GM21360 (cell line): ENCODE measurements at regions not wholly inside any gene's neighbourhood (a gene's known extent, or its start where the extent isn't known, plus 50 kb on each side); places are given as distances from the start of the nearest gene placed in this dataset.
"Not testable (repeated sequence)": the region's sequence is repeated elsewhere in the genome, so short reads cannot be mapped to it uniquely, and the experiment has no call there.

Experiments
- ATAC-seq: cut with Tn5 transposase; IDR thresholded peaks from one replicate; pipeline ENCODE4 v1.9.1; 2021; ENCODE audit warnings: mild to moderate bottlenecking, moderate library complexity; ENCODE audit not compliant: unreplicated experiment

DNA sequence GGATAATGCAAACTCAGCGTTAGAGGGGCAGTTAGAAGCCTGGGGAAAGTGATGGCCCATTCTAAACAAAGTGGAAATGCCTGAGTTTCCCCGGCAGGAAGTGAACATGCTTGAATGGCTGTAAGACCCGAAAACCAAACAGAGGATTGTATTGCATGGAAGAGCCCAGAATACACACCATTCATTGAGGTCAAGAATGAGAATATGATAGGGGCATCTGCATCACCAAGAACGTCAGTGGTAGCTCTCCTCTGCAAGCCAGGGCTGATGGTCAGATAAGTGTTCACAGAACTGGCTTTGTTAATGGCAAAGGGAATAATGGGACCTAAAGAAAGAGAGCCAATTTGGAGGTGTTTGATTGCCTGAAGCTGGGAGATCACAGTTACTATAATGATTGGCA is 663.4 kb downstream of the KHDRBS2 start:
- no peak for ATAC-seq

DNA sequence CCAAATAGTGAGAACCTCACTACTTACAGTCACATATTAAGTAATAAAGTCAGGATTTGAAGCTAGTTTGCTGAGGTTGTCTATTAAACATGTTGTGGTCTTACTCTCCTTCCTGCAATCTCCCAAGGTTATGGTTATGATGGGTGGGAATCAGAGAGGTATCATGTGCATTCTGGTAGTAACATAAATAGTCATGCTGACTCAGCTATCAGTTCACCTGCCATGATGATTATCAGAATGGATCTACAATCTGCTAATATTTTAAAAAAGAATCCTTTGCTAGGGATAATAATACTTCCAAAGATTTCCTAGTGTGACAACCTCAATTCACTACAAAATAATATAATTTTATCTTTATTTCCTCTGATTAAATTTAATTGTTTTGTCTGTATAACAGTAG is 671.9 kb downstream of the KHDRBS2 start:
- ATAC-seq = no peak

DNA sequence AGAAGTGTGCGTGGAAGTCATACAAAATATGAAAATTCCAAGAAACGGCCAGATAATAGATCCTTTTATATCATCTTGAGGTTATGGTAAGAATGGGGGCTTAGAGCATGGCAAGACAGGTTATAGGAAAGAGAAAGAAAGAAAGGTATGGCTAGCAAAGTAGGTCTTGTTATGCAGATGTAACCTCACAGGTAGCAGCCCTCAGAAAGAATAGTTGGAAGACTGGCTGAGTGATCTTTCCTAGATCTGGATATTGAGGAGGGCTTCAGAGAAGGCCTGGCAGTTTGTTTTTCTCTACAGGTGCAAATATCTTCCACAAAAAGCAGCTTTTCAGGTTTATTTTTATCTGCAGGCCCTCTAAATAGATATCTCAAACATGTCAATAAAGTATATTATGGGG is 679.5 kb downstream of the KHDRBS2 start:
- ATAC-seq = no peak

DNA sequence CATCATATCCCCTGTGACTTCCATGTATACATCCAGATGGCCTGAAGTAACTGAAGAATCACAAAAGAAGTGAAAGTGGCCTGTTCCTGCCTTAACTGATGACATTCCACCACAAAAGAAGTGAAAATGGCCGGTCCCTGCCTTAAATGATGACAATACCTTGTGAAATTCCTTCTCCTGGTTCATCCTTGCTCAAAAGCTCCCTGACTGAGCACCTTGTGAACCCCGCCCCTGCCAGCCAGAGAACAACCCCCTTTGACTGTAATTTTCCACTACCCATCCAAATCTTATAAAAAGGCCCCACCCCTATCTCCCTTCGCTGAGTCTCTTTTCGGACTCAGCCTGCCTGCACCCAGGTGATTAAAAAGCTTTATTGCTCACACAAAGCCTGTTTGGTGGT is 680.2 kb downstream of the KHDRBS2 start:
- not testable (repeated sequence) for ATAC-seq

DNA sequence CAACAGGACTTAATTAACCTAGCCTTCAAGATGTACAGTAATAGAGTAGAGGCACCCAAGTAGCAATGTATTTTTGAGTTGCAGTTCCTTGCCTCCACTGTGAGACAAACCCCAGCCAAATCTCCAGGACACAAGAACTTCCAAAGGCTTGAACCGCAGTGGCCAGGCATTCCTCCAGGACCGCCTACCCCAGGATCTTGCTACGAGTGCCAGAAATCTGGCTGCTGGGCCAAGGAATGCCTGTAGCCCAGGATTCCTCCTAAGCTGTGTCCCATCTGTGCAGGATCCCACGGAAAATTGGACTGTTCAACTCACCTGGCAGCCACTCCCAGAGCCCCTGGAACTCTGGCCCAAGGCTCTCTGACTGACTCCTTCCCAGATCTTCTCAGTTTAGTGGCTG is 683.9 kb downstream of the KHDRBS2 start:
- not testable (repeated sequence) for ATAC-seq

DNA sequence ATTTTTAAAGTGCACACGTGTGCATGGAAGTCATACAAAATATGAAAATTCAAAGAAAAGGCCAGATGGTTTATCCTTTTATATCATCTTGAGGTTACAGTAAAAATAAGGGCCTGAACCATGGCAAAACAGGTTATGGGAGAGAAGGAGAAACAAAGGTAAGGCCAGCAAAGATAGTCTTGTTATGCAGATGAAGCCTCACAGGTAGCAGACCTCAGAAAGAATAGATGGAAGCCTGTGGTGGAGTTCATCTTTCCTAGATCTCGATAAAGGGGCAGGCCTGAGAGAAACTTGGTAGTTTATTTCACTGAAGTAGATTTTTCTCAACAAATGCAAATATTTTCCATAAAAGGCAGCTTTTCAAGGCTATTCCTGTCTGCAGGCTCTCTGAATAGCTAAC is 693.8 kb downstream of the KHDRBS2 start:
- no peak for ATAC-seq

DNA sequence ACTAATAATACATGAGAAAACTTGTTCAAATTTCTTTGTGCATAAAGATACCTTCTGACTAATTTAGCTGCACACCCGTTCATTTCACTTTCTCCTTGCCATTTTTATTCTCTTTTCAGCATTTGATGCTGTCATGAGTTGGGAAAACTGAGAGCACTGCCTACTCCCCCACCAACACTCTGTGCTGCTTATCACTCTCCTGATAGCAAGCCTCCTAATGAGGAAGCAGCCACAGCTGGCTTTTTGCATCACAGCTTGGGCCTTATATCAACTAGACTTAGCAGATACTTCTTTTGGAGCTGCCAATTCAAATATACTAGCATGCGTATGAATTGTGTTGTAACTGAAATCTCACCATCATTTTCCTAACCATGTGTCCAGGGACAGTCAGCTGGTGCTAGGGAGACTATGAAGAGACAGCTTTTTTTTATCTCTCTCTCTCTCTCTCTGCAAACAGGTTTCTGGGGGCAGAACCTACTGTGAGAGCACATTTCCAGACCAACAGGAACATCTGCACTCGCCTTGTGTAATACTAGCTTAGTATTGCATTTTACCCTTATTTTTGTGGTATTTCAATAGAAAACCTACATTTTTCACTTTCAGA is 699.0 kb downstream of the KHDRBS2 start:
- ATAC-seq = no peak

DNA sequence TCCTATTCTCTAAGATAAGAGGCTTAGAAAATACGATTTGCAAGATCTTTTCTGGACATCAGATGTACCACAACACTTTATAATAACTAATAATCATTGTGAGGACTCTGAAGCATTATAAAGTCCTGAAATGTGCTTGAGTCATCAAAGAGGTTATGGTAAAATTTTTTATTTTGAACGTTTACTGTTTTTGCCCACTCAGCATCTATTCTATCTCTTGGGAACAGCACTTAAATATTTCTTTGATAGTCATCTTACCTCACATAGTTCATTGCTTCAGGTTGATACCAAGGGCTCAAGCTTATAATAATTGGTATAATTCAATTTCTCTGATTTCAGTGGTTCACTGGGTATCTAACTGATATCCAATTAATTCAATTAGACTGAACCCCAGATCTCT is 700.5 kb downstream of the KHDRBS2 start:
- no peak for ATAC-seq

DNA sequence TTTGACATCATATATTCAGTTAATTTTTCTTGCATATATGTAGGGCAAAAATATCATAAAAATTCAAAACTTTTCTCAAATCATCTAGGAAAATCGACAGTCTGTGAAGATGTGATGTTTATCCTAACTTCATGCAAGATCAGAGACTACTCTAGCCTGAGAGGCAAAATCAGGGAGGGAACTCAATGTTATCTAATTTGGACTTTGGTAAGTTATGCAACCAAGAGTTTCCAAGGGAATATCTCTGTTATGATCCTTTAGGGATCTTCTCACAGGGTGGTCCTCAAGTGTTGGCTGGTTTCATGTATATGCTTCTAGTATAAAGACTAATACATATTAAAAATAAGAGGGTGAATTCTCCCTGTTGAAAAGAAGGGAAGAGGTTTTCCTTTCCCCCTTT is 723.9 kb downstream of the KHDRBS2 start:
- ATAC-seq = no peak

DNA sequence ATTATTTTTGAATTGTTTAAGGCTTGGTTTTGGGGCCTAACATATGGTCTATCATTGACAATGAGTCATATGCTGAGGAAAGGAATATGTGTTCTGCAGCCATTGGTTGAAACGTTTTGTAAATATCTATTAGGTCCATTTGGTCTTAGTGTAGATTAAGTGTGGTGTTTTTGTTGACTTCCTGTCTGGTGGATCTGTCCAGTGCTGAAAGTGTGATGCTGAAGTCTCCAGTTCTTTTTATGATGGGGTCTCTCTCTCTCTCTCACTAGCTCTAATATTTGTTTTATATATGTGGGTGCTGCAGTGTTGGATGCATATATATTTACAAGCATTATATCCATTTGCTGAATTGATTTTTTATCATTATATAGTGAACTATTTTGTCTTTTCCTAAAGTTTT is 727.2 kb downstream of the KHDRBS2 start:
- ATAC-seq = no peak

DNA sequence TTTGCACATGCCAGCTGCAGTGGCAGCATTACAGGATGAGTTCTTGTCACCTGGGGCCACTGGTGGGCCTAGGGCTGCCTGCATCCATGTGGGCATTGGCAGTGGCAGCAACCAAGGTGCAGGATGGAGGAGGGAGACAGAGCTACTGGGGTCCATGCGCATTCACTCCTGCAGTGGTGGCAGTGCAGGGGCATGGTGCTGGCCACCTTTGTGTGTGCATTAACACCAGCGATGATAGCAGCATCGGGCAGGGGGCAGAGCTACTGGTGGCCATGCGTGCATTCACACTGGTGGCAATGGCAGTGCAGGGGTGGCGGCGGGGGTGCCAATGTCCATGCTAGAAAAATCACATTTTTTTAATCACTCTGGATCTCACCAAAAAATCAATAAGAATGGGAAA is 730.0 kb downstream of the KHDRBS2 start:
- no peak for ATAC-seq

DNA sequence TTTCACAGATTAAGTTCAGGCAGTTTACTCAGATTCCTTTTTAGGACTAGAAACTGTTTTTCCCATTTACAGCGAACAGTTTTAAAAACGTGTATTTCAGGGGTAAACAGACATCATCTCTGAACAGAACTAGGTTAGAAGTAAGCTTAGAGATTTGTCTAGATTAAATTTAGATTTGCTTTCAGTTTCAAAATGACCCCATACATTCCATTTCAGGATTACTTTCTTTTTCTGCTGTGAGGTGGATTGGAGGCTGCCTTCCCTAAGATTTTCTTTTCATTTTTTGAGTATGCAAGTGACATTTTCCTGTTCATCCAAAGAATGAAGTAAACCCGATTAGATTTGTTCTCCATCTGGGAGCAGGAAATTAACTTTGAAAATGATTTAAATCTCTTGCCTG is 747.2 kb downstream of the KHDRBS2 start:
- peak; percentile 87 for ATAC-seq

DNA sequence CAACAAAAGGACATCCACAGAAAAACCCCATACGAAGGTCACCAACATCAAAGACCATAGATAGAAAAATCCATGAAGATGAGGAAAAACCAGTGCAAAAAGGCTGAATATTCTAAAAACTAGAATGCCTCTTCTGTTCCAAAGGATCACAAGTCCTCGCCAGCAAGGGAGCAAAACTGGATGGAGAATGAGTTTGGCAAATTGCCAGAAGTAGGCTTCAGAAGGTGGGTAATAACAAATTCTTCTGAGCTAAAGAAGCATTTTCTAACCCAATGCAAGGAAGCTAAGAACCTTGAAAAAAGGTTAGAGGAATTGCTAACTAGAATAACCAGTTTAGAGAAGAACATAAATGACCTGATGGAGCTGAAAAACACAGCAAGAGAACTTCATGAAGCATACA is 753.3 kb downstream of the KHDRBS2 start:
- not testable (repeated sequence) for ATAC-seq
